Hepatocyte (in vitro differentiated cells): ENCODE measurements at regions not wholly inside any gene's neighbourhood (a gene's known extent, or its start where the extent isn't known, plus 50 kb on each side); places are given as distances from the start of the nearest gene placed in this dataset.

Source experiments
- CTCF ChIP-seq: fragments of 200-600 bp; sonication (generic); IDR thresholded peaks from 2 replicates; pipeline ENCODE4 v1.5.1; 2016; ENCODE audit warnings: antibody characterized with exemption, mild to moderate bottlenecking; ENCODE audit not compliant: poor library complexity
- EZH2 ChIP-seq: fragments of 200-600 bp; sonication (generic); IDR thresholded peaks from 2 replicates; pipeline ENCODE4 v1.6.1; 2016; ENCODE audit warnings: antibody characterized with exemption, mild to moderate bottlenecking, borderline replicate concordance

- TF ChIP-seq CTCF (no peak), EZH2 (no peak)
Observed at GRCh38 chr6:125431971-125432370, 130.2 kb upstream of the HDDC2 start.
